KBM-7 (cell line): ENCODE measurements at regions not wholly inside any gene's neighbourhood (a gene's known extent, or its start where the extent isn't known, plus 50 kb on each side); places are given as distances from the start of the nearest gene placed in this dataset.
A peak's percentile ranks its signal among the peaks of the same experiment; 100 is the strongest.

Source experiments
- DNase-seq: peaks from one replicate; pipeline ENCODE4 v3.0.0-alpha.2; 2015
- in situ Hi-C: fragments of 300-500 bp; cut with MboI; formaldehyde crosslinking; loops from 2 replicates; pipeline ENCODE4 v1.14.3; 2020; ENCODE audit warnings: low sequenced_read_pairs, low pct_unique_long_range_greater_than_20kb, mixed read lengths

GRCh38 chrY:19076846-19077697 lies 303.5 kb upstream of the HSFY2 start:
- in situ Hi-C loops, result no loop called here

GRCh38 chrY:19075471-19076253 lies 302.1 kb upstream of the HSFY2 start:
- DNase-seq, result peak; percentile 89
- in situ Hi-C loops, result no loop called here

More at GRCh38 chrY:19076846-19077697, 303.5 kb upstream of the HSFY2 start:
- peak; percentile 96 for DNase-seq

- in situ Hi-C loops, result no loop called here
- peak; percentile 10 for DNase-seq
These were observed 293.9 kb upstream of the HSFY2 start for GRCh38 chrY:19067435-19067834.

- no peak for DNase-seq
- in situ Hi-C loops, result no loop called here
These were observed 293.1 kb upstream of the HSFY2 start for GRCh38 chrY:19066447-19067190.

DNA sequence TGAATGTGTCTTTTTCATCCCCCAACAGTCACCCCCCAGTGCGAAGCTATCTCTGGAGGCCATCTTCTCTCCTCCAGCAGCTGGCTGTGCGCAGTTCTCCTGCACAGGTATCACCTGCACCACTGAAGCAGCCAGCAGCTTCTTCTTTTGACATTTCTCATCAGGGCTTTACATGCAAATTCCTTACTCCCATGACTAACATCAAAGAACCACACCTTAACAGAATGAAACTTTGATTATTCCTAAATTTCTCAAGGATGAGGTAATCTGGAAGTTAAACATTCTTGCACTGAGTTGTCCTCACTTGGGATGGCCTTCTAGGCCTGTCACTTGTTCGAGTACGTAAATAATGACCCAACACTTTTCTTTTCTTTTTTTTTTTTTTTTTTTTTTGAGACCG lies 291.6 kb upstream of the HSFY2 start:
- DNase-seq, result no peak
- in situ Hi-C loops, result no loop called here

GRCh38 chrY:19059733-19060132 lies 286.2 kb upstream of the HSFY2 start:
- no peak for DNase-seq
- in situ Hi-C loops, result no loop called here

DNA sequence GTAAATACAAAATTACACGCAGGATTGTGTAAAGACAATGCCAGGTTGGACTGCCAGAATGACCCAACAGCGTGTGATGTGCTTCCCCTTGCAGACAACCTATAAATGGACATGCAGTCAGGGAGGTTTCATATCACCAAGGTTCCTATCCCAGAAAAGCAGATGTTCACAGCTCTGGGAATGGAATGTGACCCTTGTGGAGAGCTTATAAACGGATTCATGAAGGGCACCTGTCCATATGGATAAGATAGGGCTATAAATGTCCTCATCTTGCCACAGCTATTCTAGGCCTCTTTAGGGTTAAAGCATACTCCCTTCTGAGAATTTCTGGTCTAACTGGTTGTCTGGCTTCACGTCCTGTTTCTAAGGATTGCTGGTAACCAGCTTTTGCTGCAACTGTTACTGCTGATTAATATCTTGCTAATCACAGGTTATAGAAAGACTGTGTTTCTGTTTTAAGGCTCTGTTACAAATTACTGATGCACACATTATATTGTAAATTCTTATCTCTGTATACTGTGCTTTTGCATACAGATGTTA lies 285.4 kb upstream of the HSFY2 start:
- in situ Hi-C loops, result no loop called here
- DNase-seq, result no peak

DNA sequence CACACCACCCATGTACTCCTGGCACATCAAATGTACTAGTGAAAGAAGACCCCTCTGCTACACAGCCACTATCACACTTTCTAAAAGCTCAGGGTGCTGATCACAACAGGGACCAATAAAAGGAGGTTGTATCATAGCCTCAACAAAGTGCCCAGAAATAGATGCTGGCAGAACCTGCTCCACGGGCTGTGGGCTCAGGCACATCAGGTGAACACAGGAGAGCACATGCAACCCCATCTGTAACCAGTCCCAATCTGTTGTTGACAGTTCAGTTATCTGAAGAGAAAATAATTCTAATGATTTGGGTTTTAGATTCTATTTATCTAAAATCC lies 282.6 kb upstream of the HSFY2 start:
- in situ Hi-C loops, result no loop called here
- DNase-seq, result no peak

- in situ Hi-C loops, result no loop called here
- no peak for DNase-seq
These were observed 281.9 kb upstream of the HSFY2 start for GRCh38 chrY:19055232-19056137.

DNA sequence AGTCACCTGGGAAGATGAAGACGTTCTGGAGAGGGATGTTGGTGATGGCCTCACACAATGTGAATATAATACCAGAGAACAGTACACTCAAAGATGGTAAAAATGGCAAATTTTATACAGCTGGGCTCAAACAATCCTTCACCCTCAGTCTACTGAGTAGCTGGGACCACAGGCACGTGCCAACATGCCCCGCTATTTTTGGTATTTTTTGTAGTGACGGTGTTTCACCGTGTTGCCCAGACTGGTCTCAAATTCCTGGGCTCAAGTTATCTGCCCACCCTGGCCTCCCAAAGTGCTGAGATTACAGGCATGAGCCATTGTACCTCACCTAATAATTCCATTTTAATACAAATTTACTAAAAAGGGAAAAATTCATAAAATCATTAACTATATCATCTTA lies 280.3 kb upstream of the HSFY2 start:
- DNase-seq, result no peak
- in situ Hi-C loops, result no loop called here

GRCh38 chrY:19051021-19051420 lies 277.5 kb upstream of the HSFY2 start:
- DNase-seq, result no peak
- in situ Hi-C loops, result no loop called here

GRCh38 chrY:19042984-19043442 lies 269.5 kb upstream of the HSFY2 start:
- in situ Hi-C loops, result no loop called here
- no peak for DNase-seq

- in situ Hi-C loops, result no loop called here
- DNase-seq, result no peak
These were observed 268.9 kb upstream of the HSFY2 start for GRCh38 chrY:19042306-19042958.

DNA sequence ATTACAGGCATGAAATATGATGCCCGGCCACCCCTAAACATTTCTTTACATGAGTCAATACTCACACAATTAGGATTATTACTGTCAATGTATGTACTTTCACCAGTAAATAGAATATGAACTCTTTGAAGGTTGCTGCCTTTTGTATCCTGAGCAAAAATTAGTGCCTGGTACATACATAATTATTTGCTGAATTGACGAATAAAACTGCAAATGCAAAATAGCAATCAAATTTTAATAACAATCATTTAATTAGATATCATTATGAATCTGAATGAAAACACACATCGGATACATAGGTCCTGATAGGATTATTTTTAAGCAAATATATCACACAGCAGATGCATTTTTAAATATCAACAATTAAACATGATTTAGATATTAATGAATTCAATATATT lies 253.1 kb upstream of the HSFY2 start:
- no peak for DNase-seq
- in situ Hi-C loops, result no loop called here

DNA sequence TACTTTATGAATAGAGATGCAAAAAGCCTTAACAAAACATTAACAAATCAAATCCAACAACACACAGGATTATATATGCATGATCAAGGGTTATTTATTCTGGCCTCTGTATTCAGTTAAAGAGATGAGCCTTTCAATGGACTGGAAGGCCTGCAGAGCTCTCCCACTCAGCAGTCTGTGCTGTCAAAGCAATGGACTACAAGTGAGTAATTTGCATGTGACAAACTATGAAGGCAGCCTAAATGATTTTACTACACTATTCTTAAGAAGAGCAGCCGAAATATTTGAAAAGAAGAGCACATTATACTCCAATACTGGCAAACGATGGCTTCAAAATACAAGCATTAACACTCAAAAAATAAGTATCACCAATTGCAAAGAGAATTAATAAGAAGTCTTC lies 250.4 kb upstream of the HSFY2 start:
- in situ Hi-C loops, result no loop called here
- no peak for DNase-seq

- in situ Hi-C loops, result no loop called here
- no peak for DNase-seq
These were observed 246.7 kb upstream of the HSFY2 start for GRCh38 chrY:19020193-19020592.

DNA sequence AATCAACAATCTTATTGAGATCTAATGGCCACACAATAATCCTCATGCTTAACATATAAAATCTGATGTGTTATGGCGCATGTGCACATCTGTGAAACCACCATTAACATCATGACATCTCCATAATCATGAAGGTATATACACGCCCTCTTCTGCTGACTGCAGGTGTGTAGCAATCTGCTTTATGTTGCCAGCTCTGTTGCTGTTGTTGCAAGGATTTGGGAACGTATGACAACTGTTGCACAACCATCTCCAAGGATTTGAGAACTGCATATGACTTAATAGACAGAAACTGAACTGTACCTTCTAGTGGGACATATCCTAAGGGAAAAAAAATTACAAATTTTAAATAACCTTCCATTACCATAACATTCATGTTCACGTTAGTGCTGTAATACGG lies 243.5 kb upstream of the HSFY2 start:
- in situ Hi-C loops, result no loop called here
- no peak for DNase-seq

DNA sequence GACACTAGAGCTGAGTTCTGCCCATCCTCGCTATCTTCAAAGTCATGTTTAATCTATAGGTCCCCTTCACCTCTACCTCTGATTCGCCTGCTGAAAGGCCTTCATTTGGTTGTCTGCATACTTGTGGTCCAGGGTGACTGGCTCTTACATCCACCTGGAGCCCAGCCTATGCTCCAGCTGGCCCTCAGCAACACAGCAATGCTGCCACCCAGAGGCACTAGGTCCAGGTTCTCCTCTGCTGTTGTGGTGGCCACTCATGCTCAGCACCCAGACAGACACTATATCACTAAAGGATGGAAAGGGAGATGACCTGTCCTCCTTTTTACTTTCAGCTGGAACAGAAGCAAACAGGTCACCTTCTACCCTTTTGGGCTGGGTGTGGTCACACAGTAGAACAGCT lies 242.3 kb upstream of the HSFY2 start:
- in situ Hi-C loops, result no loop called here
- DNase-seq, result peak; percentile 5
